ENCODE measurements at regions not wholly inside any gene's neighbourhood (a gene's known extent, or its start where the extent isn't known, plus 50 kb on each side); places are given as distances from the start of the nearest gene placed in this dataset.

DNA sequence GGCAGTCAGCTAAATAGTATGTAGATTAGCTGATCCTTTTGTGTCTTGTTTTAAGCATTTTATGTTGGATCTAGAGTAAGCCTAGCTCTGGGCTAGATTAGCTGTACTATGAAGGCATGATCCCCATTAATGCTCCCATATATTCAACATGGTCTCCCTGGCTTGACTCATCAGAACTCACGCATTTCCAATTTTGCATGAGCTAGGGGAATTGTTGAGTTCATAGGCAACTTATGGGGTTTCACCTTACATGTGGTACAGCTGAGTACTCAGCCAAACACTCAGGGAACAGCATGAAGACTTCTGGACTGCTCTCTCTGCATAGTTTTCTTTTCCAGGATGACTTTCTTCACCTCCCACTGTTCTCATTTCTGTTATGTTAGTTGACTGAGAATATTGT lies 248.2 kb downstream of the TMX3 start:
- no peak overlapping the region for H3K4me3 ChIP-seq (replicated peaks; ENCODE audit: low read depth, low read length)
- no peaks in the 10 kb centered on the region for H3K27me3 ChIP-seq (replicated peaks; ENCODE audit: control insufficient read depth, insufficient read depth, low read length)
- DNase-seq (ENCODE audit: extremely low read depth, insufficient read length): no peak
- no peak for TF ChIP-seq CTCF (IDR thresholded peaks at IDR 0.05; ENCODE audit: insufficient read depth, low read length, poor library complexity, severe bottlenecking)
- H3K36me3 ChIP-seq (ENCODE audit: control insufficient read depth, insufficient read depth, low read length): no peaks in the 10 kb centered on the region

DNA sequence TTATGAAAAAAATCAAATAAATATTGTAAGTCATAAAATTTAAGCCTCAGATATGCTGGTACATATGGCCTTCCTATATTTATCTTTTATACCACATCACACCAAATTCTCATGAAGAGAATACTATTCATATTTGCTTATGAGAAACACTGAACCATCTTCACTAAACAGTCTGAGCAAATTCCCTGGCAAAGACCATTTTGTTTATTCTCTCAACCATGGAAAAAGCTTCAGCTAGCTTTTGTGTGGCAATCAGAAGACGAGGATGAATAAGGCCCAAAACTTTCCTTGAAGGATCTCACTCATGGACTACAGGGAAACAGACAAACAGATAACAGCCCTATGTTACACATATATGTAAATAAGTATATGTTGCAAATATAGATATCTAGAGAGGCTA lies 252.1 kb downstream of the TMX3 start:
- no peak for DNase-seq (ENCODE audit: extremely low read depth, insufficient read length)
- TF ChIP-seq CTCF (IDR thresholded peaks at IDR 0.05; ENCODE audit: insufficient read depth, low read length, poor library complexity, severe bottlenecking): no peak
- no peak overlapping the region for H3K4me3 ChIP-seq (replicated peaks; ENCODE audit: low read depth, low read length)
- no peaks in the 10 kb centered on the region for H3K36me3 ChIP-seq (ENCODE audit: control insufficient read depth, insufficient read depth, low read length)
- no peaks in the 10 kb centered on the region for H3K27me3 ChIP-seq (replicated peaks; ENCODE audit: control insufficient read depth, insufficient read depth, low read length)

DNA sequence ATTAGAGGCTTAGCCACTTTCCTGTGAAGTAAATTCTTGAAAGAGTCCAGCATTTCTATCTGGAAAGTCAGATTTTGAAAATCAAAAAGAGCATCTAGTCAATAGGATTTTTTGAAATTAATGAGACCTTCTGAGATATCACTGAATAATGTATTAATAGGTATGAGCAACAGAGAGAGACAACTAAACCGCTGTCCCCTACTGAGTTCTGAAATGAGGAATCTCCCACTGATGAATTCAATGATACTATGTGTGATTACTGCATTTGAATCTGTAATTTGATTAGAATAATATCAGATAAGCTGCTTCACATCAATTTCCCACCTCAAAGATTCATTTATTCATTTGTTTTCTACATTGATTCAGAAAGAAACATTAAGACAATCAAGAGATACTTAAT lies 252.8 kb downstream of the TMX3 start:
- Histone ChIP-seq H3K4me3 (replicated peaks; ENCODE audit: low read depth, low read length) (no peak overlapping the region), H3K27me3 (replicated peaks; ENCODE audit: control insufficient read depth, insufficient read depth, low read length) (no peaks in the 10 kb centered on the region), H3K36me3 (ENCODE audit: control insufficient read depth, insufficient read depth, low read length) (no peaks in the 10 kb centered on the region)
- no peak for TF ChIP-seq CTCF (IDR thresholded peaks at IDR 0.05; ENCODE audit: insufficient read depth, low read length, poor library complexity, severe bottlenecking)
- no peak for DNase-seq (ENCODE audit: extremely low read depth, insufficient read length)

- no peak for TF ChIP-seq CTCF (IDR thresholded peaks at IDR 0.05; ENCODE audit: insufficient read depth, low read length, poor library complexity, severe bottlenecking)
- no peaks in the 10 kb centered on the region for H3K36me3 ChIP-seq (ENCODE audit: control insufficient read depth, insufficient read depth, low read length)
- no peaks in the 10 kb centered on the region for H3K27me3 ChIP-seq (replicated peaks; ENCODE audit: control insufficient read depth, insufficient read depth, low read length)
- H3K4me3 ChIP-seq (replicated peaks; ENCODE audit: low read depth, low read length): no peak overlapping the region
- DNase-seq (ENCODE audit: extremely low read depth, insufficient read length): no peak
These were observed 253.4 kb downstream of the TMX3 start for GRCh38 chr18:68461481-68462018.

- no peaks in the 10 kb centered on the region for H3K36me3 ChIP-seq (ENCODE audit: control insufficient read depth, insufficient read depth, low read length)
- DNase-seq (ENCODE audit: extremely low read depth, insufficient read length): no peak
- H3K4me3 ChIP-seq (replicated peaks; ENCODE audit: low read depth, low read length): no peak overlapping the region
- TF ChIP-seq CTCF (IDR thresholded peaks at IDR 0.05; ENCODE audit: insufficient read depth, low read length, poor library complexity, severe bottlenecking): no peak
- H3K27me3 ChIP-seq (replicated peaks; ENCODE audit: control insufficient read depth, insufficient read depth, low read length): no peaks in the 10 kb centered on the region
These were observed 254.9 kb downstream of the TMX3 start for GRCh38 chr18:68459968-68460367.

DNA sequence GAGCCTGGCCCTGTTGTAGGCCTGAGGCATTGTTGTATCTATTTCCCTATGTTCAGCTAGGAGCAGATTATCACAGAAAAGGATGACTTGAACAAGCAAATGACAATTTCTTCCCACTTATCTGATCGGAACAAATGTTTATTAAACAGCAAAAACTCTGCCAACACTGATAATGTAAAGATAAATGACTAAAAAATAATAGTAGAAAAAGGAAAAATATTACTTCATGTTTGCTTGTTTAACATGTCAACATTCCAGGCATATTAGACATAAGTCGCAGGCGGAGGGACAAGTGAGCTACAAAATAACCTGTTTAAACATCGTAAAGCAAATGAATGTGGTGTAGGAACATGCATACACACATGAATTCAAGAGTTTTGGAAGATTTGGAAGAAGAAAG lies 257.9 kb downstream of the TMX3 start:
- DNase-seq (ENCODE audit: extremely low read depth, insufficient read length): no peak
- no peak overlapping the region for H3K4me3 ChIP-seq (replicated peaks; ENCODE audit: low read depth, low read length)
- no peak for TF ChIP-seq CTCF (IDR thresholded peaks at IDR 0.05; ENCODE audit: insufficient read depth, low read length, poor library complexity, severe bottlenecking)

More for the DNA sequence above, 257.9 kb downstream of the TMX3 start:
- Histone ChIP-seq H3K36me3 (ENCODE audit: control insufficient read depth, insufficient read depth, low read length) (no peaks in the 10 kb centered on the region), H3K27me3 (replicated peaks; ENCODE audit: control insufficient read depth, insufficient read depth, low read length) (no peaks in the 10 kb centered on the region)

All from GM06990 (cell line).